Skeletal muscle cell (primary cell): ENCODE measurements at regions not wholly inside any gene's neighbourhood (a gene's known extent, or its start where the extent isn't known, plus 50 kb on each side); places are given as distances from the start of the nearest gene placed in this dataset.

Source experiments
- DNase-seq: peaks from one replicate; pipeline ENCODE4 v3.0.0-alpha.2; 2010; ENCODE audit warnings: low read depth
- H3K4me3 ChIP-seq: 2 replicates; pipeline ENCODE4 v1.5.1; 2011; ENCODE audit warnings: low read depth, mild to moderate bottlenecking, control low read depth, low read length, moderate library complexity

- no peak for DNase-seq
These were observed 392.8 kb downstream of the TRIB2 start for GRCh38 chr2:13109516-13109915.

DNA sequence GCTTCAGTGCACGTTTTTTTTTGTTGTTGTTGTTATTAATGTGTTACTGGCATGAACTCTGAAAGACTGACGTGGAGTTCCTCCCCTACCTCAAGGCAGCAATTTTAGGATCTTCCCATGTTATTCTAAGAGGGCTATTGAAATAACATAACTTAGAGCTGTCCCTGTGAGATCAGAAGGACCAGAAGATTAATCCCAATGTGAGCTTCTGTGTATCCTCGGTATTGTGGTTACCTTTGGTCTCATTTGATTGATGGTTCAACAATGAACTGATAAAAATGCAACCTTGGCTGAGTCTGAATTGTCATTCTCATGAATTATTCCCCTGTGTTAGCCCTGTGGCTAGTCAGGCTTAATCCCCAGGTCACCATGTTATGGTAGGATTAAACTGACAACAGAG lies 394.1 kb downstream of the TRIB2 start:
- no peak overlapping the region for H3K4me3 ChIP-seq
- no peak for DNase-seq

More at GRCh38 chr2:13109516-13109915, 392.8 kb downstream of the TRIB2 start:
- H3K4me3 ChIP-seq: no peak overlapping the region

- no peak for DNase-seq
- no peak overlapping the region for H3K4me3 ChIP-seq
These were observed 396.3 kb downstream of the TRIB2 start for GRCh38 chr2:13113002-13113401.

- H3K4me3 ChIP-seq: no peak overlapping the region
- DNase-seq: peak; percentile 10
These were observed 397.7 kb downstream of the TRIB2 start for GRCh38 chr2:13114391-13114790.

DNA sequence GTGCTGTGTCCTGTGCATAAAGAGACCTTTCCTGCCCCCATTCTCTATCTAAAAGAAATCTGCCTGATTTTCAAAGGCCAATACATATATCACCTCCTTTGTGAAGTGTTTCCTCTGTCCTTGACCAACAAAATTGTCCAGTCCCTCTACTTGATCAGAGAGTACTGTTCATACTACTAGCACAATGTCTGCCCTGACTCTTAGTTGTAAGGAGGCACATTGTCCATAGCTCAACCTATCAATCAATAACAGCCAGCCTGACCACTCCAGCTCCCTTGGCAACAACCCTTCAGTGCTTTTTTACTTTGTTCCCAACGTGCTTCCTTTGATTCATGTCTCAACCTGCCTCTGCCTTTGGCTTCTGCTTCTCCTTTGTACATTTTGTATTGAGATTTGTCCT lies 398.9 kb downstream of the TRIB2 start:
- DNase-seq: no peak
- no peak overlapping the region for H3K4me3 ChIP-seq

DNA sequence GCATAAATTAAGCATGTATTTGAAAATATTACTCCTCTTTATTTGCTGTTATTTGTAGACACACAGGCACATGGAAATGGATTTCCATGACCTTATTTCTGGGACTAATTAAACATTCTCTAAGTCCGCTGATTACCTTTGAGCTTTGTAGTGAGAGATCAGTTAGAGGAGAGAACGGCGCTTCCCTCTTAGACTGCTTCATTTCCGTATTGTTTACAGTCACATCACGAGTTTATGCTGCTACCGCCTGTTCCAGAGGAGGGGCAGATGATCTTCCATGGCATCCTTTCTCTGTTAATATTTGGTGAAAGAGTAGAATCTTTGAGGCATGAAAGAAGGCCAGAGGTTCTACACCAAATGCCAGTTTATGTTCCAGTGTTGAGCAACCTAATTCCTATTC lies 404.4 kb downstream of the TRIB2 start:
- no peak for DNase-seq
- no peak overlapping the region for H3K4me3 ChIP-seq

DNA sequence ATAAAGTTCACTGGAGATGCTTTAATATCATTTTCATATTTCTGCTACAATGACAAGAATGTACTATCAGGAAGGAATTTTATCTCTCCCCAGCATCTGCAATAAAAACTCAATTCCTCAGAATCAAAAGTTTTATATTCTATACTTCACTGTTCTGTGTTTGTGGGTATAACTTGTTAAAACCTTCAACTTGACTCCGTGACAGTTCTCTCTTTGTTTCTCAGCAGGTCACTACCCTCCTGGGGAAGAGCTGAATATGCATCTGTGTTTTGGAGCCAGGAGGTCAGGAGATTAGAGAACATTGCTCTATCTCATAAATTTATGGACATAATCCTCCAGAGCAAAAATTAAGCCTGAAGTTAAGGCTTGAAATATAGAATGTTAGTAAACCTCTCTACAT lies 411.4 kb downstream of the TRIB2 start:
- no peak for DNase-seq

GRCh38 chr2:13135369-13135768 lies 418.6 kb downstream of the TRIB2 start:
- no peak overlapping the region for H3K4me3 ChIP-seq

More for the DNA sequence above, 411.4 kb downstream of the TRIB2 start:
- no peak overlapping the region for H3K4me3 ChIP-seq

DNA sequence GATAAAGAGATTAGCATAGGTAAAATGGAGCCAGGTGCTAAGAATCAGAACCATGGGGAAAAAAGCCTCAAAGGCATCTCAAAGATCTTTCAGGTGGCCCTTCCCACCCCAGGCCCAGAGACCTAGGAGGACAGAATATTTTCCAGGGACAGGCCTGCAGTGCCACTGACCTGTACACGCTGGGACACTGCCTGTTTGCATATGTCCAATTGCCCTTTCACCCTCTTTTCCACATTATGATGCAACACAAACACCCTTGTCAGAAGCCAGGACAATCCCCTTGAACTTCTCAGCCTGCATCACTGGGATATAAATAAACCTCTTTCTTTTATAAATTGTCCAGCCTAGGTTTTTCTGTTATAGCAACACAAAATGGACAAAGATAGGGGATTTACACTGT lies 419.1 kb downstream of the TRIB2 start:
- no peak for DNase-seq

More at GRCh38 chr2:13135369-13135768, 418.6 kb downstream of the TRIB2 start:
- no peak for DNase-seq

DNA sequence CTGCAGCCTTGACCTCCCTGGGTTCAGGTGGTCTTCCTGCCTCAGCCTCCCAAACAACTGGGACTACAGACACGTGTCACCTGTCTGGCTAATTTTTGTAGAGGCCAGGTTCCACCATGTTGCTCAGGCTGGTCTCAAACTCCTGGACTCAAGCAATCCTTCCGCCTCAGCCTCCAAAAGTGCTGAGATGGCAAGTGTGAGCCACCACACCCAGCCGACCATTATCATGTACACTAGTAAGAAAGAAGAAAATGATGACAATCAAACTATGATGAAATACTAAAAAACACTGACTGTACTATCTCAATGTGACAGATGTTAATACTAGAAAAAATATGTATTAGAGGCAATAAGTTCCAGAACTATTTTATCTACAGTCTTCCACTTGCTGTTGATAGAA lies 420.9 kb downstream of the TRIB2 start:
- no peak overlapping the region for H3K4me3 ChIP-seq

More for the DNA sequence above, 419.1 kb downstream of the TRIB2 start:
- H3K4me3 ChIP-seq: no peak overlapping the region

GRCh38 chr2:13141315-13141714 lies 424.6 kb downstream of the TRIB2 start:
- DNase-seq: no peak
- no peak overlapping the region for H3K4me3 ChIP-seq

More for the DNA sequence above, 420.9 kb downstream of the TRIB2 start:
- no peak for DNase-seq

- DNase-seq: no peak
These were observed 426.7 kb downstream of the TRIB2 start for GRCh38 chr2:13143451-13143850.

GRCh38 chr2:13156916-13157315 lies 440.2 kb downstream of the TRIB2 start:
- no peak for DNase-seq
- no peak overlapping the region for H3K4me3 ChIP-seq

More at GRCh38 chr2:13143451-13143850, 426.7 kb downstream of the TRIB2 start:
- no peak overlapping the region for H3K4me3 ChIP-seq

- DNase-seq: no peak
- no peak overlapping the region for H3K4me3 ChIP-seq
These were observed 441.7 kb downstream of the TRIB2 start for GRCh38 chr2:13158466-13158865.

DNA sequence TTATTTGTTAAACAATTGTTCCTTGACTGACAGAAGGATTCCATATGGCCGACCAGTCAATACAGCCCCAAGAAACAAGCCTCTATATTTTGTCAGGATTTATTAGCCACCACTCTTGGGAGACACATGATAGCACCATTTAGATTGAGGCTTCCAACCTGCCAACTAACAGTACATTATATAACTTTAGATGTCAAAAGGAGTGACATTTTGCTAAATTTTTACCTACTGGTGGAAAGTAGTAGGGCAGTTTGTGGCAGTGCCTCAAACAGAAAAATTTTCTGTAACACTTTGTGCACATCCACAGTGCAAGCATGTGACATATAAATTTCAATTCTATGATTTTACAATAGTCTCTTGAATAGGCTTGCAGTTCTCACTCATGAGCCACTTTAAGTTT lies 464.0 kb downstream of the TRIB2 start:
- no peak overlapping the region for H3K4me3 ChIP-seq
- no peak for DNase-seq

GRCh38 chr2:13193075-13193474 lies 476.3 kb downstream of the TRIB2 start:
- DNase-seq: peak; percentile 4
- no peak overlapping the region for H3K4me3 ChIP-seq

- no peak overlapping the region for H3K4me3 ChIP-seq
- DNase-seq: peak; percentile 4
These were observed 477.2 kb downstream of the TRIB2 start for GRCh38 chr2:13193900-13194299.

DNA sequence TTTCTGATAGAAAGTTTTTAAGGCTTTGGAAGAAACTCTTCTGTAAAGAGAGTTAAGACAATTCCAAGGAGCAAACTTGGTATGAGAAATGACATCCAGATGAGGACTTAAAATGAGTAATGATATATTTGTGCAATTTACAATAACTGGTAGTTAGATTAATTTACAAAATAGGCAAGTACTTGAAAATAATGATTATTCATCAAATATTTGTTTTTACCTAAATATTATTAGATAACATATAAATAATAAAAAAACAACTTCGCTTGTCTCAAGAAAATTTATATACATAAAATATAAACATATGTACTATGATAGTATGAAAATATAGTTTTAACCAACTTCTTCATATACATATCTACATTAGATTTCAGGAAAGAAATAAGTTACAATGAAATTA lies 478.5 kb downstream of the TRIB2 start:
- no peak overlapping the region for H3K4me3 ChIP-seq
- no peak for DNase-seq

DNA sequence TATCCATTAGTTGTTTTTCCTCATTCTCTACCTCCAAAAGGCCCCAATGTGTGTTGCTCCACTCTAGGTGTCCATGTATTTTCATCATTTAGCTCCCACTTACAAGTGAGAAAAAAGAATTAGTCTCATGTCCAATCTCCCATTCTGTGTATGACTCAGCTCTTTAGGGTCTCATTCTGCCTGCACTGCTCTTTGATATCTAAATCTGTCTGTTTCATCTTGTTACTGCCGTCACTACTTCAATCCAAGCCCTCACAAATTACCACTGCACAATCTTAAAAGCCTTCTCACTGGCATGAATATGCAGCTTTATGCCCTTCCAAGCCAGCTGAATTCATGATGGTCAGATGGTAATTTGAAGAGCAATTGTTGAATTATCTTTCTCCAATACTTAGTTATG lies 480.5 kb downstream of the TRIB2 start:
- no peak for DNase-seq
- no peak overlapping the region for H3K4me3 ChIP-seq

DNA sequence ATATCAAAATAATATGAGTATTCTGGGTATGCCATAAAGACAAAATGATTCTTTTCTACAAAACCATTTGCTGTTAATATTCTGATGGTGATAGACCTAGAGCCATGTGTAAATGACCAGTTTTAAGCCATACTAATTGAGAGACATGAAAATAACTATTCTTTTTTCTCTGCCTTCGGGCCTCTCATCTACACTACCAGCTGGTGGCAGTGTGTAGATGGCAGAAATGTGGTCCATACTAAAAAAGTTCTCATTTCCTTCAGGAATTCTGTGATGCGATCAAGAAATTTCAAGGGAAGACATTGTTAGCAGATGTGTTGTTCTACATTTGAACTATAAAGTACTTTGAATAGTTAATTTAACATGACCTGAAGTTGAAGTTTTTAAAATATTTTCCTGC lies 485.2 kb downstream of the TRIB2 start:
- H3K4me3 ChIP-seq: no peak overlapping the region
- DNase-seq: no peak

GRCh38 chr2:13212115-13212514 lies 495.4 kb downstream of the TRIB2 start:
- no peak for DNase-seq
- no peak overlapping the region for H3K4me3 ChIP-seq

GRCh38 chr2:13218205-13218604 lies 501.5 kb downstream of the TRIB2 start:
- DNase-seq: no peak
- H3K4me3 ChIP-seq: no peak overlapping the region
